ENCODE measurements at regions not wholly inside any gene's neighbourhood (a gene's known extent, or its start where the extent isn't known, plus 50 kb on each side); places are given as distances from the start of the nearest gene placed in this dataset.

DNA sequence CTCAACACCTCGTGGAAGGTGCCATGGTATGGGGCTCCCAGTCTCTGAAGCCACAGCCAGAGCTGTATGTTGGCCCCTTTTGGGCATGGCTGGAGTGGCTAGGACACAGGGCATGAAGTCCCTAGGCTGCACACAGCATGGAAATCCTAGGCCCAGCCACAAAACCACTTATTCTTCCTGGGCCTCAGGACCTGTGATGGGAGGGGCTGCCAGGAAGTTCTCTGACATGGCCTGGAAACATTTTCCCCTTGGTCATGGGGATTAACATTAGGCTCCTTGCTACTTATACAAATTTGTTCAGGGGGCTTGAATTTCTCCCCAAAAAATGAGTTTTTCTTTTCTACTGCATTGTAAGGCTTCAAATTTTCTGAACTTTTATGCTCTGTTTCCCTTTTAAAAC lies 2091.2 kb upstream of the ACO1 start:
- no peak overlapping the region for H3K27ac ChIP-seq (ENCODE audit: low read depth, low read length)
- no peak for DNase-seq (ENCODE audit: low read depth, low spot score)
- H3K9ac ChIP-seq (ENCODE audit: low read length): no peak overlapping the region
- no peaks in the 10 kb centered on the region for H3K4me1 ChIP-seq (ENCODE audit: control insufficient read depth in 1 of 2, insufficient read depth in 2 of 2, low read length in 2 of 2)
- no peaks in the 10 kb centered on the region for H3K79me2 ChIP-seq (ENCODE audit: insufficient read depth, low read length)
- no peaks in the 10 kb centered on the region for H4K20me1 ChIP-seq (ENCODE audit: insufficient read depth)
- intact Hi-C loops (cut with micrococcal nuclease): no loop called here
- POLR2A ChIA-PET: no interaction called here
- no peak overlapping the region for H3K4me2 ChIP-seq (ENCODE audit: low read length)
- CTCF ChIA-PET: no interaction called here
- TF ChIP-seq YY1 (IDR thresholded peaks at IDR 0.05; ENCODE audit: extremely low read depth, insufficient replicate concordance, low read depth, low read length) (no peak), ELF1 (IDR thresholded peaks at IDR 0.05; ENCODE audit: borderline replicate concordance, low read depth) (no peak), JUND (IDR thresholded peaks at IDR 0.05) (no peak), FOSL1 (IDR thresholded peaks at IDR 0.05; ENCODE audit: low read depth) (no peak), SRF (IDR thresholded peaks at IDR 0.05; ENCODE audit: low read depth) (no peak), EGR1 (IDR thresholded peaks at IDR 0.05; ENCODE audit: low read depth) (no peak), RAD21 (IDR thresholded peaks at IDR 0.05; ENCODE audit: low read depth) (no peak), ZNF274 (IDR thresholded peaks at IDR 0.05; ENCODE audit: low read depth, low read length) (no peak)
- TF ChIP-seq, protein P1, sequence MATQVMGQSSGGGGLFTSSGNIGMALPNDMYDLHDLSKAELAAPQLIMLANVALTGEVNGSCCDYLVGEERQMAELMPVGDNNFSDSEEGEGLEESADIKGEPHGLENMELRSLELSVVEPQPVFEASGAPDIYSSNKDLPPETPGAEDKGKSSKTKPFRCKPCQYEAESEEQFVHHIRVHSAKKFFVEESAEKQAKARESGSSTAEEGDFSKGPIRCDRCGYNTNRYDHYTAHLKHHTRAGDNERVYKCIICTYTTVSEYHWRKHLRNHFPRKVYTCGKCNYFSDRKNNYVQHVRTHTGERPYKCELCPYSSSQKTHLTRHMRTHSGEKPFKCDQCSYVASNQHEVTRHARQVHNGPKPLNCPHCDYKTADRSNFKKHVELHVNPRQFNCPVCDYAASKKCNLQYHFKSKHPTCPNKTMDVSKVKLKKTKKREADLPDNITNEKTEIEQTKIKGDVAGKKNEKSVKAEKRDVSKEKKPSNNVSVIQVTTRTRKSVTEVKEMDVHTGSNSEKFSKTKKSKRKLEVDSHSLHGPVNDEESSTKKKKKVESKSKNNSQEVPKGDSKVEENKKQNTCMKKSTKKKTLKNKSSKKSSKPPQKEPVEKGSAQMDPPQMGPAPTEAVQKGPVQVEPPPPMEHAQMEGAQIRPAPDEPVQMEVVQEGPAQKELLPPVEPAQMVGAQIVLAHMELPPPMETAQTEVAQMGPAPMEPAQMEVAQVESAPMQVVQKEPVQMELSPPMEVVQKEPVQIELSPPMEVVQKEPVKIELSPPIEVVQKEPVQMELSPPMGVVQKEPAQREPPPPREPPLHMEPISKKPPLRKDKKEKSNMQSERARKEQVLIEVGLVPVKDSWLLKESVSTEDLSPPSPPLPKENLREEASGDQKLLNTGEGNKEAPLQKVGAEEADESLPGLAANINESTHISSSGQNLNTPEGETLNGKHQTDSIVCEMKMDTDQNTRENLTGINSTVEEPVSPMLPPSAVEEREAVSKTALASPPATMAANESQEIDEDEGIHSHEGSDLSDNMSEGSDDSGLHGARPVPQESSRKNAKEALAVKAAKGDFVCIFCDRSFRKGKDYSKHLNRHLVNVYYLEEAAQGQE (IDR thresholded peaks at IDR 0.05; ENCODE audit: low read depth): no peak
- H3K9me3 ChIP-seq (ENCODE audit: control insufficient read depth in 1 of 2, insufficient read depth in 1 of 2, low read depth in 1 of 2, low read length in 2 of 2): no peaks in the 10 kb centered on the region
- H2AFZ ChIP-seq (ENCODE audit: low read depth, low read length, poor library complexity, severe bottlenecking): no peak overlapping the region
- H3K27me3 ChIP-seq (ENCODE audit: insufficient read depth, low read length): no peaks in the 10 kb centered on the region
- no peaks in the 10 kb centered on the region for H3K9me2 ChIP-seq (ENCODE audit: insufficient read depth)
- no peak overlapping the region for H3K4me3 ChIP-seq (replicated peaks in 1 of 2; ENCODE audit: low read depth in 1 of 2, low read length in 2 of 2)
- BruUV-seq (replicated peaks): no TSS peak
- RAD21 ChIA-PET (ENCODE audit: low non-redundant PET in 1 of 2, low total read pairs in 2 of 2, uncharacterized antibody in 2 of 2, unreplicated experiment in 2 of 2): no interaction called here
- H3K36me3 ChIP-seq (ENCODE audit: control insufficient read depth in 1 of 2, insufficient read depth in 2 of 2, low read length in 2 of 2): no peaks in the 10 kb centered on the region
- ATAC-seq: no peak
